GM21381 (cell line): ENCODE measurements at regions not wholly inside any gene's neighbourhood (a gene's known extent, or its start where the extent isn't known, plus 50 kb on each side); places are given as distances from the start of the nearest gene placed in this dataset.
"Not testable (repeated sequence)": the region's sequence is repeated elsewhere in the genome, so short reads cannot be mapped to it uniquely, and the experiment has no call there.

ENCODE experiments used
- ATAC-seq: cut with Tn5 transposase; IDR thresholded peaks from one replicate; pipeline ENCODE4 v1.9.1; 2021; ENCODE audit warnings: mild to moderate bottlenecking, moderate library complexity; ENCODE audit not compliant: unreplicated experiment

- no peak for ATAC-seq
Measured at GRCh38 chr5:2355859-2356258, 395.6 kb downstream of the IRX2 start.

DNA sequence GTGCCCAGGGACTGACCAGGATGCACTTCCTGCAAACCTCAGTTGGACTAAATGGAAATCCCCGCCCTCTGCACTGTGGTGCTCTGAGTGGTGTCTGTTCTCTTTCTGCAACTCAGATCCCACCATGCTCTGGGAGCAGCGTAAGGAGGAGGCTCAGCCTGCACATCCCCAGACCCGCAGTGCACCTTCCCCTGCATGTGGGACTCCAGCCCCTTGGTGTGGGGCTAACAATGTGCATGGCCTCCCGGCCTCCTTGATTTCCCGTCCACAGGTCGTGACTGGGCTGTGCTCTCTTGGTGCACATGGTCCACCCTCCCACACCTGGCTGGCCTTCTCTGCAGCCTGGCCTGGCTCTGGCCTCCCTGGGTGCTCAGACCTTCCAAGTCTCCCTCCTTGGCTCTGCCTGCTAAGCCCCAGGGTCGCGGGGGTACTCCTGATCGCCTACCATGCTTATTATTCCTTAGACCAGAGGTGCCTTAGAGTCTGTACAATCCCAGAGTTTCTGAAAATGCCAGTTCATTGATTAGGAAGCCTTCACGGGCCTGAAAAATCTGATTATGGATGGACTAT is 397.5 kb downstream of the IRX2 start:
- no peak for ATAC-seq

DNA sequence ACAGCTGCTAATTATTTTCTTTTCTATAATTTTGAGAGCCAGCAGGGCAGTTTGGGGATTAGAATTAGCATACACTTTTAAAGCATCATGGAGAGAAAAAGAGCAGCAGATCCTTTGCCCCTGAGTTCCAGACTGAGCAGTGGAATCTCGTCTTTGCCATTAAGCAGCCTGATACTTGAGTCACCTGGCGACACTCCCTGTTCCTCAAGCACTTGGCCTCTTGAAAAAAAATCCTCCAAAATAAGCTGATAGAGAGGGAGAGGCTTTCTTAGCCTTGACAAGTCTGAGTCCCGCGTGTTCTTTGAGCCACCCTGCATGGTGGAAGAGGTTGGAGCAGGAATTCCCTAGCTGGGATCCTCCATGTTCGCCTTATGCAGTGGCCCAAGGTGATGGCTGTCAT is 398.3 kb downstream of the IRX2 start:
- ATAC-seq = no peak

GRCh38 chr5:2352101-2352861 is 399.2 kb downstream of the IRX2 start:
- ATAC-seq = no peak

GRCh38 chr5:2349768-2350167 is 401.7 kb downstream of the IRX2 start:
- not testable (repeated sequence) for ATAC-seq

- no peak for ATAC-seq
Measured at GRCh38 chr5:2338686-2339085, 412.8 kb downstream of the IRX2 start.

- no peak for ATAC-seq
Measured at GRCh38 chr5:2335733-2336515, 415.6 kb downstream of the IRX2 start.

DNA sequence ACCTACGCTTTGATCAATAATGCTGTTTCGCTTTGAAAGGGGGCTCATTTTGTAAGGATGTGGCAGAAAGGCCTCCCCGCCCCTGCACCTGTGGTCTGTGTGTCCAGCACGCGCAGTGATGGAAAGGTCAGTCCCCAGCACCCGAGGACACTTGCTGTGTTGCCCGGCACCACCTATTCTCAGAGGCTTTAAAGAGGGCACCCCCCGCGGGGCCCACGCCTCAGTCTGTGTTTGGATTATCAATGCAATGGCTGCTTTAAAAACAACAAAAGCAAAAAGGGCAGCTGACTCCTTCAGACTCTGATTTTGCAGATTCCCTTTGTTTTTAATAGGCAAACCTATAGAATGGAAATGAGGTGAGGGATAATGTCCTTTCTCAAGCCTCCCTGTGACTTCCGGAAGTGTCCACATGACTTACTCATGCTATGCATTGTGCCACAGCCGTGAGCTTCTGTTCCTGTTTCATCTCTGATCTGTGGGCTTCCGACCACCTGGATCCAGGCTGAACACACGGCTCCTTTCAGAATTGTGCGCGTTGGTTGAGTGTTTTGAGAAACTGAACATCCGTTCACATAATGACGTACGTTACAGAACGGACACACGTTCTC is 416.2 kb downstream of the IRX2 start:
- ATAC-seq = no peak

DNA sequence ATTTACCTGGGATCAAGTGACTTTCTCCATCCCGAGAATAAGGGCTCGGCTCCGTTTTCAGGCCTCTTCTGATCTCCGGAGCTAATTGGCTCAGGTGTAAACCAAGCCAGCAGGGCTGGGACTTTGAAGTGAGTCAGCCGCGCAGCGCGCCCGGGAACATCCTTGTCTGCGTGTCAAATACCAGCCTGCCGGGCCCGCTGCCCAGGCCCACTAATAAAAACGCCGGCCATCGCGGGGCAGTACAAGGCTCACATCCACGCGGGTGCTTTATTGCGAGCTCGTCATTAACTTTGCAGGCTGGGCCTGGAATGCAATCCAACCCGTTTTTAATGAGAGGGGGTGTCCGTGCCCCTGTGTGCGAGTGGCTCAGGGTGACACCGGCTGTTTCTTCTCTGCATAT is 416.8 kb downstream of the IRX2 start:
- ATAC-seq = no peak

DNA sequence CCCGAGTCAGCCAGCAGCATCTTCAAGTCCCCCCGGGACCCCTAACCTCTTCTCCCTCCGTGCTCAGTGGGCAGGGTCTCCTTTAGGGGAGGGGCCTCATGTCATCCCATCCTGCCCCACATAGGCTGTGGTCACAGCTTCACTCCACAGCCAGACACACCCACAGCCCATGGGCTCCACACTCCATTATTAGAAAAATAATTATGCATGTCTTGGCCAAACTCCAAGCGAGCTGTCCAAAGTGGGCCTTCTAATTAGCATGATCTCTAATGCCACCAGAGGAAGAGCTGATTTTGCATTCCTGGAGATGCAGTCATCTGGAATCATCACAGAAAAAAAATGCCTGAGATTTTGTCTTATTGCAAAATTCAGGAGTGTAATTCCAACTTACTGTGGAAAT is 418.2 kb downstream of the IRX2 start:
- ATAC-seq = no peak

- ATAC-seq = no peak
Measured at GRCh38 chr5:2332521-2332920, 419.0 kb downstream of the IRX2 start.

- ATAC-seq = no peak
Measured at GRCh38 chr5:2330325-2331130, 420.9 kb downstream of the IRX2 start.

- ATAC-seq = no peak
Measured at GRCh38 chr5:2329741-2330140, 421.7 kb downstream of the IRX2 start.

- no peak for ATAC-seq
Measured at GRCh38 chr5:2326601-2327000, 424.9 kb downstream of the IRX2 start.

- ATAC-seq = no peak
Measured at GRCh38 chr5:2324788-2325187, 426.7 kb downstream of the IRX2 start.

GRCh38 chr5:2320611-2321010 is 430.9 kb downstream of the IRX2 start:
- no peak for ATAC-seq

- no peak for ATAC-seq
Measured at GRCh38 chr5:2317540-2317939, 433.9 kb downstream of the IRX2 start.

DNA sequence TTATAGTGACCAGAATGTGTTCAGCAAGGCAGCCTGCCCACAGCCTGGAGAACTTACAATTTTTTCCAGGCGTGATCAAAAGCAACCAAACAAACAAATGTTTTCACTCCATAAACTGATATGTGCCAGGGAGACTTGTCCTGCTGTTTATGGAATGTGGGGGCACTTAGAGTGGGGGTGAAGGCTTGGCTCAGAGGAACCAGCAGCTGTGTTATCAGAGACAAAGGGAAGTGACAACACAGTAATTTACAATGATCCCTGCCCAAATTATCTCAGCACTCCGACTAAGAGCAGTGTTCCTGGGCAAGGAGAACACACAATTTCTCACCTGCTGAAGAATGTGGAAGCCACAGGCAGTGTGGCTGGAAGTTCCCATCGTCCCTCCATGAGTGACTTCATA is 429.1 kb upstream of the IRX4 start:
- no peak for ATAC-seq

- no peak for ATAC-seq
Measured at GRCh38 chr5:2310946-2311345, 428.2 kb upstream of the IRX4 start.

DNA sequence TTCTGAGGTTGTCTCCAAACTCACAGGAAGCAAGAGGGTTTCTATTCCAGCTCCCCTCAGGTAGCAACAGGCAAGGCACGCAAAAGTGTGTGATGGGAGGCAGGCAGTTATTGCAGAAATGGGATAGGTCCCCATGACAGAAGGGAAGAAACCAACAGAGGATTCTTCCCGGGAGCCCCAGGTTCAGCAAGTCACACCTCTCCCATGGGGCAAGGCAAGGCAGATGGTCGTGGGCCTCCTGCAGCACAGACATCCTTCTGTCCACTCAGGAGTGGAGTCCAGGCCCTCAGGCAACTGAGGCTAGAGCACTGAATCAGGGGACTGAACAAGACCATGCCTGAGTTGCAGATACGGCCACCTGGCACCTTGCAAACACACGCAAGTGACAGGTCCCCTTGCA is 424.9 kb upstream of the IRX4 start:
- ATAC-seq = no peak

DNA sequence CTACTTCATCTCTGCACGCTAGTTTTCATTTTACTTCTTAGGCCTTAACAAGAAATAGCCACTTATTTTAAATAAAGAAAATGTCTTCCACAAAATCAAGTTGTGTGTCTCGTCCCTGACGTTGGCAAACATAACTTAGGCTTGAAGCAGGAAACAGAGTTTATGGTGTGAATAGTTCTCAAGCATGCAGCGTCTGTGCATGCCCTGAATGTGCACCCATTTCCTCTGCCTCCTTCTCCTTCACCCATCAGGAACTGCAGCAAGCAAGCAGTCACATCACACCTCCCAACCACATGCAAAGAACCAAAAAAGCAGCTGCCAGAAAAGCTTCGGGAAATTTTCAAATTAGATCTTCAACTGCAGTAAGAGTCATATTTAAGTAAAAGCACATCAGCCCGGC is 424.0 kb upstream of the IRX4 start:
- ATAC-seq = no peak
